GM23338 (cell line): ENCODE measurements at regions not wholly inside any gene's neighbourhood (a gene's known extent, or its start where the extent isn't known, plus 50 kb on each side); places are given as distances from the start of the nearest gene placed in this dataset.

Experiments used
- ATAC-seq: fragments of 200-7000 bp; cut with Tn5 transposase; 3 replicates; pipeline ENCODE4 v1.9.1; 2020
- DNase-seq: peaks from one replicate; pipeline ENCODE4 v3.0.0-alpha.2; 2015; ENCODE audit warnings: low spot score
- H2AFZ ChIP-seq: fragments of 200-600 bp; sonication (generic); 2 replicates; pipeline ENCODE4 v1.8.0; 2016; ENCODE audit warnings: antibody characterized with exemption, mild to moderate bottlenecking, moderate library complexity
- H3F3A ChIP-seq: fragments of 200-600 bp; sonication (generic); replicated peaks from 2 replicates; pipeline ENCODE4 v1.8.0; 2017; ENCODE audit warnings: antibody characterized with exemption, mixed run types, low read depth
- H3K27ac ChIP-seq: fragments of 200-600 bp; sonication (generic); 2 replicates; pipeline ENCODE4 v1.6.1; 2016; ENCODE audit warnings: low read depth
- H3K27me3 ChIP-seq: fragments of 200-600 bp; sonication (generic); 2 replicates; pipeline ENCODE4 v1.8.0; 2016; ENCODE audit warnings: mild to moderate bottlenecking, mixed run types, moderate library complexity; ENCODE audit not compliant: insufficient read depth
- H3K36me3 ChIP-seq: fragments of 200-600 bp; sonication (generic); 2 replicates; pipeline ENCODE4 v1.8.0; 2016; ENCODE audit warnings: mild to moderate bottlenecking; ENCODE audit not compliant: insufficient read depth
- H3K4me1 ChIP-seq: fragments of 200-600 bp; sonication (generic); 2 replicates; pipeline ENCODE4 v1.8.0; 2016; ENCODE audit warnings: mild to moderate bottlenecking, moderate library complexity; ENCODE audit not compliant: insufficient read depth
- H3K4me2 ChIP-seq: fragments of 200-600 bp; sonication (generic); 2 replicates; pipeline ENCODE4 v1.7.1; 2017; ENCODE audit warnings: mixed run types
- H3K4me3 ChIP-seq: fragments of 200-600 bp; sonication (generic); 2 replicates; pipeline ENCODE4 v1.6.1; 2016; ENCODE audit warnings: mixed run types
- H3K79me2 ChIP-seq: fragments of 200-600 bp; sonication (generic); replicated peaks from 2 replicates; pipeline ENCODE4 v1.8.0; 2017; ENCODE audit warnings: mild to moderate bottlenecking; ENCODE audit not compliant: insufficient read depth
- H3K9me2 ChIP-seq: fragments of 200-600 bp; sonication (generic); 2 replicates; pipeline ENCODE4 v1.8.0; 2017; ENCODE audit not compliant: insufficient read depth
- H4K20me1 ChIP-seq: fragments of 200-600 bp; sonication (generic); replicated peaks from 2 replicates; pipeline ENCODE4 v1.8.0; 2017; ENCODE audit warnings: mild to moderate bottlenecking; ENCODE audit not compliant: insufficient read depth
- H3K27ac Mint-ChIP-seq: 2 replicates; pipeline ENCODE4 v1.8.0; 2020; ENCODE audit warnings: inconsistent platforms, mild to moderate bottlenecking, moderate library complexity, mixed read lengths
- H3K27me3 Mint-ChIP-seq: 3 replicates; pipeline ENCODE4 v1.8.0; 2022; ENCODE audit warnings: low read depth, mild to moderate bottlenecking, moderate library complexity, mixed read lengths, inconsistent platforms; ENCODE audit not compliant: insufficient read depth, poor library complexity
- H3K36me3 Mint-ChIP-seq: 3 replicates; pipeline ENCODE4 v1.8.0; 2021; ENCODE audit warnings: low read depth, mild to moderate bottlenecking, inconsistent platforms, moderate library complexity, mixed read lengths
- H3K4me1 Mint-ChIP-seq: 3 replicates; pipeline ENCODE4 v1.8.0; 2020; ENCODE audit warnings: mild to moderate bottlenecking, inconsistent platforms, mixed read lengths
- H3K4me3 Mint-ChIP-seq: 3 replicates; pipeline ENCODE4 v1.8.0; 2021; ENCODE audit warnings: moderate library complexity, mild to moderate bottlenecking, inconsistent platforms, mixed read lengths
- H3K9me3 Mint-ChIP-seq: 3 replicates; pipeline ENCODE4 v1.8.0; 2020; ENCODE audit warnings: moderate library complexity, mild to moderate bottlenecking, inconsistent platforms, mixed read lengths
- CREB1 ChIP-seq: fragments of 250-450 bp; sonication (Bioruptor Pico); IDR thresholded peaks from 2 replicates; pipeline ENCODE4 v1.5.0; 2020; ENCODE audit warnings: low read depth, mild to moderate bottlenecking, moderate library complexity
- ETS1 ChIP-seq: IDR thresholded peaks from 2 replicates; pipeline ENCODE4 v1.6.1; 2016; ENCODE audit warnings: antibody characterized with exemption
- EZH2 ChIP-seq: fragments of 200-600 bp; sonication (generic); IDR thresholded peaks from one replicate; pipeline ENCODE4 v1.8.0; 2017; ENCODE audit warnings: antibody characterized with exemption, mild to moderate bottlenecking, low read depth; ENCODE audit not compliant: unreplicated experiment
- EZH2phosphoT487 ChIP-seq: fragments of 200-600 bp; sonication (generic); IDR thresholded peaks from one replicate; pipeline ENCODE4 v1.8.1; 2018; ENCODE audit warnings: antibody characterized with exemption; ENCODE audit not compliant: unreplicated experiment
- JUNB ChIP-seq: IDR thresholded peaks from one replicate; pipeline ENCODE4 v1.6.1; 2016; ENCODE audit warnings: antibody characterized with exemption; ENCODE audit not compliant: unreplicated experiment
- NANOG ChIP-seq: IDR thresholded peaks from 2 replicates; pipeline ENCODE4 v1.6.1; 2016; ENCODE audit warnings: antibody characterized with exemption, borderline replicate concordance
- POLR2AphosphoS5 ChIP-seq: IDR thresholded peaks from 2 replicates; pipeline ENCODE4 v1.6.1; 2016; ENCODE audit warnings: antibody characterized with exemption, low read depth
- REST ChIP-seq: IDR thresholded peaks from one replicate; pipeline ENCODE4 v1.6.1; 2018; ENCODE audit warnings: antibody characterized with exemption; ENCODE audit not compliant: unreplicated experiment
- STAT1 ChIP-seq: IDR thresholded peaks from one replicate; pipeline ENCODE4 v1.6.1; 2016; ENCODE audit warnings: antibody characterized with exemption; ENCODE audit not compliant: unreplicated experiment
- ZNF114 ChIP-seq: fragments of 250-450 bp; sonication (Bioruptor Pico); IDR thresholded peaks from 2 replicates; pipeline ENCODE4 v1.5.0; 2020; ENCODE audit warnings: mild to moderate bottlenecking, moderate library complexity
- ZNF331 ChIP-seq: fragments of 250-450 bp; sonication (Bioruptor Pico); IDR thresholded peaks from 2 replicates; pipeline ENCODE4 v1.5.0; 2020; ENCODE audit warnings: low read depth, mild to moderate bottlenecking, moderate library complexity
- TF ChIP-seq, protein P1 (sequence below), 2 experiments: fragments of 200-600 bp in 1 of 2; sonication (generic) in 1 of 2; conservative IDR thresholded peaks; 2 replicates each; pipeline versions ENCODE4 v1.5.1 to v1.6.1; 2016 to 2017; ENCODE audit warnings: antibody characterized with exemption in 2 of 2, low read depth in 2 of 2, mild to moderate bottlenecking in 2 of 2, moderate library complexity in 1 of 2
- TF ChIP-seq, protein P2 (sequence below): fragments of 250-450 bp; sonication (Bioruptor Pico); IDR thresholded peaks from 2 replicates; pipeline ENCODE4 v1.5.0; 2020; ENCODE audit warnings: mild to moderate bottlenecking, moderate library complexity

GRCh38 chr11:69986830-69987229, 91.3 kb upstream of the ANO1 start:
- Histone ChIP-seq H3K79me2 (no peaks in the 10 kb centered on the region), H3K4me1 (peaks cover 40% of the 10 kb centered on the region), H3F3A (no peaks in the 10 kb centered on the region), H3K4me3 (peak overlapping the region; percentile 75), H3K27me3 (peaks cover 63% of the 10 kb centered on the region), H2AFZ (0 out of 2 replicates have a peak overlapping the region, but pooled peaks have one; percentile 14), H3K36me3 (no peaks in the 10 kb centered on the region), H3K9me2 (no peaks in the 10 kb centered on the region), H3K4me2 (peak overlapping the region; percentile 96), H4K20me1 (peaks cover 3% of the 10 kb centered on the region; the same call in 1 of the 2 replicates), H3K27ac (no peak overlapping the region)
- TF ChIP-seq EZH2 = no peak
- no peak for TF ChIP-seq ZNF331 (CRISPR knock-in tag)
- no peak for TF ChIP-seq CREB1 (CRISPR knock-in tag)
- TF ChIP-seq ZNF114 (CRISPR knock-in tag) = no peak
- TF ChIP-seq, protein P1, sequence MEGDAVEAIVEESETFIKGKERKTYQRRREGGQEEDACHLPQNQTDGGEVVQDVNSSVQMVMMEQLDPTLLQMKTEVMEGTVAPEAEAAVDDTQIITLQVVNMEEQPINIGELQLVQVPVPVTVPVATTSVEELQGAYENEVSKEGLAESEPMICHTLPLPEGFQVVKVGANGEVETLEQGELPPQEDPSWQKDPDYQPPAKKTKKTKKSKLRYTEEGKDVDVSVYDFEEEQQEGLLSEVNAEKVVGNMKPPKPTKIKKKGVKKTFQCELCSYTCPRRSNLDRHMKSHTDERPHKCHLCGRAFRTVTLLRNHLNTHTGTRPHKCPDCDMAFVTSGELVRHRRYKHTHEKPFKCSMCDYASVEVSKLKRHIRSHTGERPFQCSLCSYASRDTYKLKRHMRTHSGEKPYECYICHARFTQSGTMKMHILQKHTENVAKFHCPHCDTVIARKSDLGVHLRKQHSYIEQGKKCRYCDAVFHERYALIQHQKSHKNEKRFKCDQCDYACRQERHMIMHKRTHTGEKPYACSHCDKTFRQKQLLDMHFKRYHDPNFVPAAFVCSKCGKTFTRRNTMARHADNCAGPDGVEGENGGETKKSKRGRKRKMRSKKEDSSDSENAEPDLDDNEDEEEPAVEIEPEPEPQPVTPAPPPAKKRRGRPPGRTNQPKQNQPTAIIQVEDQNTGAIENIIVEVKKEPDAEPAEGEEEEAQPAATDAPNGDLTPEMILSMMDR (conservative IDR thresholded peaks at IDR 0.05; ENCODE audit: low read depth in 2 of 2) = no peak
- TF ChIP-seq NANOG = no peak
- TF ChIP-seq STAT1 = no peak
- TF ChIP-seq, protein P2, sequence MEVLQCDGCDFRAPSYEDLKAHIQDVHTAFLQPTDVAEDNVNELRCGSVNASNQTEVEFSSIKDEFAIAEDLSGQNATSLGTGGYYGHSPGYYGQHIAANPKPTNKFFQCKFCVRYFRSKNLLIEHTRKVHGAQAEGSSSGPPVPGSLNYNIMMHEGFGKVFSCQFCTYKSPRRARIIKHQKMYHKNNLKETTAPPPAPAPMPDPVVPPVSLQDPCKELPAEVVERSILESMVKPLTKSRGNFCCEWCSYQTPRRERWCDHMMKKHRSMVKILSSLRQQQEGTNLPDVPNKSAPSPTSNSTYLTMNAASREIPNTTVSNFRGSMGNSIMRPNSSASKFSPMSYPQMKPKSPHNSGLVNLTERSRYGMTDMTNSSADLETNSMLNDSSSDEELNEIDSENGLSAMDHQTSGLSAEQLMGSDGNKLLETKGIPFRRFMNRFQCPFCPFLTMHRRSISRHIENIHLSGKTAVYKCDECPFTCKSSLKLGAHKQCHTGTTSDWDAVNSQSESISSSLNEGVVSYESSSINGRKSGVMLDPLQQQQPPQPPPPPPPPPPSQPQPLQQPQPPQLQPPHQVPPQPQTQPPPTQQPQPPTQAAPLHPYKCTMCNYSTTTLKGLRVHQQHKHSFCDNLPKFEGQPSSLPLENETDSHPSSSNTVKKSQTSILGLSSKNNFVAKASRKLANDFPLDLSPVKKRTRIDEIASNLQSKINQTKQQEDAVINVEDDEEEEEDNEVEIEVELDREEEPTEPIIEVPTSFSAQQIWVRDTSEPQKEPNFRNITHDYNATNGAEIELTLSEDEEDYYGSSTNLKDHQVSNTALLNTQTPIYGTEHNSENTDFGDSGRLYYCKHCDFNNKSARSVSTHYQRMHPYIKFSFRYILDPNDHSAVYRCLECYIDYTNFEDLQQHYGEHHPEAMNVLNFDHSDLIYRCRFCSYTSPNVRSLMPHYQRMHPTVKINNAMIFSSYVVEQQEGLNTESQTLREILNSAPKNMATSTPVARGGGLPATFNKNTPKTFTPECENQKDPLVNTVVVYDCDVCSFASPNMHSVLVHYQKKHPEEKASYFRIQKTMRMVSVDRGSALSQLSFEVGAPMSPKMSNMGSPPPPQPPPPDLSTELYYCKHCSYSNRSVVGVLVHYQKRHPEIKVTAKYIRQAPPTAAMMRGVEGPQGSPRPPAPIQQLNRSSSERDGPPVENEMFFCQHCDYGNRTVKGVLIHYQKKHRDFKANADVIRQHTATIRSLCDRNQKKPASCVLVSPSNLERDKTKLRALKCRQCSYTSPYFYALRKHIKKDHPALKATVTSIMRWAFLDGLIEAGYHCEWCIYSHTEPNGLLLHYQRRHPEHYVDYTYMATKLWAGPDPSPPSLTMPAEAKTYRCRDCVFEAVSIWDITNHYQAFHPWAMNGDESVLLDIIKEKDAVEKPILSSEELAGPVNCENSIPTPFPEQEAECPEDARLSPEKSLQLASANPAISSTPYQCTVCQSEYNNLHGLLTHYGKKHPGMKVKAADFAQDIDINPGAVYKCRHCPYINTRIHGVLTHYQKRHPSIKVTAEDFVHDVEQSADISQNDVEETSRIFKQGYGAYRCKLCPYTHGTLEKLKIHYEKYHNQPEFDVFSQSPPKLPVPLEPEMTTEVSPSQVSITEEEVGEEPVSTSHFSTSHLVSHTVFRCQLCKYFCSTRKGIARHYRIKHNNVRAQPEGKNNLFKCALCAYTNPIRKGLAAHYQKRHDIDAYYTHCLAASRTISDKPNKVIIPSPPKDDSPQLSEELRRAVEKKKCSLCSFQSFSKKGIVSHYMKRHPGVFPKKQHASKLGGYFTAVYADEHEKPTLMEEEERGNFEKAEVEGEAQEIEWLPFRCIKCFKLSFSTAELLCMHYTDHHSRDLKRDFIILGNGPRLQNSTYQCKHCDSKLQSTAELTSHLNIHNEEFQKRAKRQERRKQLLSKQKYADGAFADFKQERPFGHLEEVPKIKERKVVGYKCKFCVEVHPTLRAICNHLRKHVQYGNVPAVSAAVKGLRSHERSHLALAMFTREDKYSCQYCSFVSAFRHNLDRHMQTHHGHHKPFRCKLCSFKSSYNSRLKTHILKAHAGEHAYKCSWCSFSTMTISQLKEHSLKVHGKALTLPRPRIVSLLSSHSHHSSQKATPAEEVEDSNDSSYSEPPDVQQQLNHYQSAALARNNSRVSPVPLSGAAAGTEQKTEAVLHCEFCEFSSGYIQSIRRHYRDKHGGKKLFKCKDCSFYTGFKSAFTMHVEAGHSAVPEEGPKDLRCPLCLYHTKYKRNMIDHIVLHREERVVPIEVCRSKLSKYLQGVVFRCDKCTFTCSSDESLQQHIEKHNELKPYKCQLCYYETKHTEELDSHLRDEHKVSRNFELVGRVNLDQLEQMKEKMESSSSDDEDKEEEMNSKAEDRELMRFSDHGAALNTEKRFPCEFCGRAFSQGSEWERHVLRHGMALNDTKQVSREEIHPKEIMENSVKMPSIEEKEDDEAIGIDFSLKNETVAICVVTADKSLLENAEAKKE (CRISPR knock-in tag) = no peak
- TF ChIP-seq EZH2phosphoT487 = no peak
- TF ChIP-seq POLR2AphosphoS5 = no peak
- TF ChIP-seq REST = no peak
- no peak for TF ChIP-seq ETS1
- TF ChIP-seq JUNB = no peak
- H3K9me3 Mint-ChIP-seq = no peaks in the 10 kb centered on the region
- DNase-seq (no peak), ATAC-seq (no peak)
- no peak overlapping the region for H3K27ac Mint-ChIP-seq
- H3K4me1 Mint-ChIP-seq = peaks cover 42% of the 10 kb centered on the region
- H3K27me3 Mint-ChIP-seq = peaks cover 59% of the 10 kb centered on the region
- no peaks in the 10 kb centered on the region; the same call in 2 of the 3 replicates for H3K36me3 Mint-ChIP-seq
- H3K4me3 Mint-ChIP-seq = peak overlapping the region; percentile 64
